Neural cell (in vitro differentiated cells): ENCODE measurements at regions not wholly inside any gene's neighbourhood (a gene's known extent, or its start where the extent isn't known, plus 50 kb on each side); places are given as distances from the start of the nearest gene placed in this dataset.

Source experiments
- H2AFZ ChIP-seq: fragments of 200-600, 300-800 bp; sonication (generic), shearing (Covaris generic); 2 replicates; pipeline ENCODE4 v1.6.0; 2014; ENCODE audit warnings: low read depth, mild to moderate bottlenecking, antibody characterized with exemption, low read length, moderate library complexity
- H3F3A ChIP-seq: fragments of 200-600 bp; shearing (Covaris generic); 2 replicates; pipeline ENCODE4 v1.6.1; 2016; ENCODE audit warnings: mild to moderate bottlenecking, moderate library complexity, mixed read lengths, antibody characterized with exemption, low read length; ENCODE audit not compliant: insufficient read depth, poor library complexity, severe bottlenecking
- H3K27ac ChIP-seq: fragments of 200-600, 300-800 bp; sonication (generic), shearing (Covaris generic); 2 replicates; pipeline ENCODE4 v1.5.1; 2014; ENCODE audit warnings: mild to moderate bottlenecking, low read length, moderate library complexity
- H3K27me3 ChIP-seq: fragments of 300-800, 200-600 bp; sonication (generic), shearing (Covaris generic); 2 replicates; pipeline ENCODE4 v1.6.0; 2014; ENCODE audit warnings: mild to moderate bottlenecking, low read depth, low read length, moderate library complexity; ENCODE audit not compliant: insufficient read depth
- H3K36me3 ChIP-seq: fragments of 300-800, 200-600 bp; sonication (generic), shearing (Covaris generic); 2 replicates; pipeline ENCODE4 v1.5.1; 2014; ENCODE audit warnings: mild to moderate bottlenecking, antibody characterized with exemption, low read length, moderate library complexity; ENCODE audit not compliant: insufficient read depth
- H3K4me2 ChIP-seq: fragments of 300-800, 200-600 bp; sonication (generic), shearing (Covaris generic); 2 replicates; pipeline ENCODE4 v1.6.0; 2014; ENCODE audit warnings: mild to moderate bottlenecking, low read length
- H3K4me3 ChIP-seq: fragments of 300-800, 200-600 bp; sonication (generic), shearing (Covaris generic); 2 replicates; pipeline ENCODE4 v1.5.1; 2014; ENCODE audit warnings: mild to moderate bottlenecking, low read length, moderate library complexity
- H3K79me2 ChIP-seq: fragments of 200-600 bp; shearing (Covaris generic); replicated peaks from 2 replicates; pipeline ENCODE4 v1.6.0; 2014; ENCODE audit warnings: mild to moderate bottlenecking, low read length, moderate library complexity; ENCODE audit not compliant: insufficient read depth
- H3K9ac ChIP-seq: fragments of 300-800, 200-600 bp; sonication (generic), shearing (Covaris generic); 2 replicates; pipeline ENCODE4 v1.6.1; 2016; ENCODE audit warnings: mild to moderate bottlenecking, low read length, mixed read lengths
- H3K9me2 ChIP-seq: fragments of 200-600 bp; shearing (Covaris generic); 2 replicates; pipeline ENCODE4 v1.6.1; 2016; ENCODE audit warnings: mild to moderate bottlenecking, low read length, mixed read lengths; ENCODE audit not compliant: insufficient read depth
- H3K9me3 ChIP-seq: fragments of 200-600, 300-800 bp; sonication (generic), shearing (Covaris generic); 2 replicates; pipeline ENCODE4 v1.6.1; 2016; ENCODE audit warnings: mild to moderate bottlenecking, mixed run types, low read length, moderate library complexity, mixed read lengths
- H4K20me1 ChIP-seq: fragments of 200-600 bp; shearing (Covaris generic); 2 replicates; pipeline ENCODE4 v1.6.1; 2016; ENCODE audit warnings: mild to moderate bottlenecking, mixed run types; ENCODE audit not compliant: insufficient read depth
- EP300 ChIP-seq: fragments of 450-650 bp; conservative IDR thresholded peaks from 2 replicates; pipeline ENCODE4 v1.6.1; 2014; ENCODE audit warnings: antibody characterized with exemption, mild to moderate bottlenecking, moderate library complexity; ENCODE audit not compliant: poor library complexity, severe bottlenecking
- EZH2 ChIP-seq: fragments of 200-600, 300-800 bp; shearing (Covaris generic), sonication (generic); IDR thresholded peaks from 2 replicates; pipeline ENCODE4 v1.6.1; 2014; ENCODE audit warnings: antibody characterized with exemption, low read length, borderline replicate concordance, mild to moderate bottlenecking; ENCODE audit not compliant: insufficient read depth, poor library complexity, severe bottlenecking
- MXI1 ChIP-seq: fragments of 450-650 bp; conservative IDR thresholded peaks from 2 replicates; pipeline ENCODE4 v1.6.1; 2014; ENCODE audit warnings: antibody characterized with exemption, mild to moderate bottlenecking; ENCODE audit not compliant: poor library complexity, severe bottlenecking
- POLR2AphosphoS5 ChIP-seq: IDR thresholded peaks from 2 replicates; pipeline ENCODE4 v1.6.1; 2012
- RAD21 ChIP-seq: fragments of 450-650 bp; conservative IDR thresholded peaks from 2 replicates; pipeline ENCODE4 v1.6.1; 2014; ENCODE audit warnings: antibody characterized with exemption, mild to moderate bottlenecking, moderate library complexity
- SMC3 ChIP-seq: fragments of 450-650 bp; conservative IDR thresholded peaks from 2 replicates; pipeline ENCODE4 v1.6.1; 2014; ENCODE audit warnings: antibody characterized with exemption, mild to moderate bottlenecking, moderate library complexity; ENCODE audit not compliant: poor library complexity
- TAF1 ChIP-seq: IDR thresholded peaks from 2 replicates; pipeline ENCODE4 v1.6.1; 2012; ENCODE audit warnings: low read depth
- TF ChIP-seq, protein P1 (sequence below): fragments of 450-650 bp; IDR thresholded peaks from 2 replicates; pipeline ENCODE4 v1.5.1; 2014; ENCODE audit warnings: antibody characterized with exemption, mild to moderate bottlenecking, moderate library complexity; ENCODE audit not compliant: poor library complexity, severe bottlenecking
- TF ChIP-seq, protein P2 (sequence below): IDR thresholded peaks from 2 replicates; pipeline ENCODE4 v1.6.1; 2012; ENCODE audit warnings: borderline replicate concordance

DNA sequence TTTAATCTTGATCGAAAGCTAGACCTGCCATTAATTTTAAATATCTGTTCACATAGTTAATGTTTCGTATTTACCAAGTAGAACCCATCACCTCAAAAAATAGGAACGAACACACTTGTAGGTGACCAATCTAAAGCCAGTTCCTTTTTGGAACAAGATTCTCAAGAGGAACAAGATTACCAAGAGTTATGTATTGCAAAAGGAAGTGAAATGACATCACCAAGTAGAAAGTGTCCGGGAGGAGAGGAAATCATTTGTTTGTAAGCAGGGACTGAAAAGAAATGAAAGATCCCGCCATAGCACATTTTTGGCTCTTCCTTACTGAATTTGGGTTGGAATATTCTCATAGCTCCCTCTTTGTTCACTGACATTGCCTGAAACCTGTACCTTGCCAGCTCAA lies 1200.5 kb downstream of the SORCS1 start:
- no peak overlapping the region for H3K9ac ChIP-seq
- H4K20me1 ChIP-seq = no peaks in the 10 kb centered on the region
- H3K27me3 ChIP-seq = no peaks in the 10 kb centered on the region
- no peak overlapping the region for H3K4me3 ChIP-seq
- H3F3A ChIP-seq = no peaks in the 10 kb centered on the region
- no peaks in the 10 kb centered on the region for H3K79me2 ChIP-seq
- H2AFZ ChIP-seq = no peak overlapping the region
- no peak overlapping the region for H3K4me2 ChIP-seq
- no peak for TF ChIP-seq TAF1
- TF ChIP-seq MXI1 = no peak
- no peak for TF ChIP-seq POLR2AphosphoS5
- TF ChIP-seq, protein P1, sequence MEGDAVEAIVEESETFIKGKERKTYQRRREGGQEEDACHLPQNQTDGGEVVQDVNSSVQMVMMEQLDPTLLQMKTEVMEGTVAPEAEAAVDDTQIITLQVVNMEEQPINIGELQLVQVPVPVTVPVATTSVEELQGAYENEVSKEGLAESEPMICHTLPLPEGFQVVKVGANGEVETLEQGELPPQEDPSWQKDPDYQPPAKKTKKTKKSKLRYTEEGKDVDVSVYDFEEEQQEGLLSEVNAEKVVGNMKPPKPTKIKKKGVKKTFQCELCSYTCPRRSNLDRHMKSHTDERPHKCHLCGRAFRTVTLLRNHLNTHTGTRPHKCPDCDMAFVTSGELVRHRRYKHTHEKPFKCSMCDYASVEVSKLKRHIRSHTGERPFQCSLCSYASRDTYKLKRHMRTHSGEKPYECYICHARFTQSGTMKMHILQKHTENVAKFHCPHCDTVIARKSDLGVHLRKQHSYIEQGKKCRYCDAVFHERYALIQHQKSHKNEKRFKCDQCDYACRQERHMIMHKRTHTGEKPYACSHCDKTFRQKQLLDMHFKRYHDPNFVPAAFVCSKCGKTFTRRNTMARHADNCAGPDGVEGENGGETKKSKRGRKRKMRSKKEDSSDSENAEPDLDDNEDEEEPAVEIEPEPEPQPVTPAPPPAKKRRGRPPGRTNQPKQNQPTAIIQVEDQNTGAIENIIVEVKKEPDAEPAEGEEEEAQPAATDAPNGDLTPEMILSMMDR = no peak
- TF ChIP-seq EP300 = no peak
- TF ChIP-seq, protein P2, sequence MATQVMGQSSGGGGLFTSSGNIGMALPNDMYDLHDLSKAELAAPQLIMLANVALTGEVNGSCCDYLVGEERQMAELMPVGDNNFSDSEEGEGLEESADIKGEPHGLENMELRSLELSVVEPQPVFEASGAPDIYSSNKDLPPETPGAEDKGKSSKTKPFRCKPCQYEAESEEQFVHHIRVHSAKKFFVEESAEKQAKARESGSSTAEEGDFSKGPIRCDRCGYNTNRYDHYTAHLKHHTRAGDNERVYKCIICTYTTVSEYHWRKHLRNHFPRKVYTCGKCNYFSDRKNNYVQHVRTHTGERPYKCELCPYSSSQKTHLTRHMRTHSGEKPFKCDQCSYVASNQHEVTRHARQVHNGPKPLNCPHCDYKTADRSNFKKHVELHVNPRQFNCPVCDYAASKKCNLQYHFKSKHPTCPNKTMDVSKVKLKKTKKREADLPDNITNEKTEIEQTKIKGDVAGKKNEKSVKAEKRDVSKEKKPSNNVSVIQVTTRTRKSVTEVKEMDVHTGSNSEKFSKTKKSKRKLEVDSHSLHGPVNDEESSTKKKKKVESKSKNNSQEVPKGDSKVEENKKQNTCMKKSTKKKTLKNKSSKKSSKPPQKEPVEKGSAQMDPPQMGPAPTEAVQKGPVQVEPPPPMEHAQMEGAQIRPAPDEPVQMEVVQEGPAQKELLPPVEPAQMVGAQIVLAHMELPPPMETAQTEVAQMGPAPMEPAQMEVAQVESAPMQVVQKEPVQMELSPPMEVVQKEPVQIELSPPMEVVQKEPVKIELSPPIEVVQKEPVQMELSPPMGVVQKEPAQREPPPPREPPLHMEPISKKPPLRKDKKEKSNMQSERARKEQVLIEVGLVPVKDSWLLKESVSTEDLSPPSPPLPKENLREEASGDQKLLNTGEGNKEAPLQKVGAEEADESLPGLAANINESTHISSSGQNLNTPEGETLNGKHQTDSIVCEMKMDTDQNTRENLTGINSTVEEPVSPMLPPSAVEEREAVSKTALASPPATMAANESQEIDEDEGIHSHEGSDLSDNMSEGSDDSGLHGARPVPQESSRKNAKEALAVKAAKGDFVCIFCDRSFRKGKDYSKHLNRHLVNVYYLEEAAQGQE = no peak
- no peak for TF ChIP-seq RAD21
- no peak for TF ChIP-seq SMC3
- no peak for TF ChIP-seq EZH2
- no peaks in the 10 kb centered on the region for H3K9me2 ChIP-seq
- no peaks in the 10 kb centered on the region for H3K9me3 ChIP-seq
- H3K27ac ChIP-seq = no peak overlapping the region
- no peaks in the 10 kb centered on the region for H3K36me3 ChIP-seq

DNA sequence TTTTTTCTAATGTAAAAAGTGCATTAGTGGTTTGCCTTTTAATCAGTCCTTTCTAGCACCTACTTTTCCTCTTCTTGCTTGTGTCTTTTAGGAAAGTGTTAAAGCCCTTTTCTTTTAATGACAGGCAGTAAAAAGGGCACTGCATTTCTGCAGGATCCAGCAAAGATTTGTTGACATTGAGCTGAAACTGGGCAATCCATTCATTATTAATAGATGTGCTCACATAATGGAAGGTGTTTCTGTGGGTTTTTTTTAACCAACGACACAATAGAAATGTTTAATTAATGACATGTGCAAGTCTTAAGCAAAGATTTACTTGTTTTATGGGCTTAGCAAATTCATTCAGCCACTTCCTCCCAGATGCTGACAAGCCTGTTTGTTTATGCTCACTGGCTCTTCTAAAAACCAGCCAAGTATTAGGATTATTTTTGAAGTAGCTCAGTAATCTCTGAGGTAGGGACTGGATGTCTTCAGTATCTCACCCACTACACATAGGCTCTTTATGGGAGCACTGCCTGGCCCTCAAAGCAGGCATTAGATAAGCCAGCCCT lies 1201.1 kb downstream of the SORCS1 start:
- no peak for TF ChIP-seq TAF1
- no peak for TF ChIP-seq RAD21
- no peak for TF ChIP-seq EP300
- TF ChIP-seq, protein P1 = no peak
- TF ChIP-seq MXI1 = no peak
- TF ChIP-seq SMC3 = no peak
- TF ChIP-seq POLR2AphosphoS5 = no peak
- TF ChIP-seq EZH2 = no peak
- TF ChIP-seq, protein P2 = no peak
- Histone ChIP-seq H3F3A (no peaks in the 10 kb centered on the region), H3K36me3 (no peaks in the 10 kb centered on the region), H3K9ac (no peak overlapping the region), H3K27ac (no peak overlapping the region), H3K9me2 (no peaks in the 10 kb centered on the region), H2AFZ (no peak overlapping the region), H3K9me3 (no peaks in the 10 kb centered on the region), H3K27me3 (no peaks in the 10 kb centered on the region), H4K20me1 (no peaks in the 10 kb centered on the region), H3K4me3 (no peak overlapping the region), H3K4me2 (no peak overlapping the region), H3K79me2 (no peaks in the 10 kb centered on the region)
